GM12864 (cell line): ENCODE measurements at regions not wholly inside any gene's neighbourhood (a gene's known extent, or its start where the extent isn't known, plus 50 kb on each side); places are given as distances from the start of the nearest gene placed in this dataset.

ENCODE experiments used
- DNase-seq: peaks from one replicate; pipeline ENCODE4 v3.0.0-alpha.2; 2011; ENCODE audit warnings: low read depth
- H3K4me3 ChIP-seq: 2 replicates; pipeline ENCODE4 v1.5.1; 2011; ENCODE audit warnings: mild to moderate bottlenecking, low read depth, low read length, control low read depth
- CTCF ChIP-seq: IDR thresholded peaks from 2 replicates; pipeline ENCODE4 v1.5.1; 2011; ENCODE audit warnings: low read depth, mild to moderate bottlenecking, moderate library complexity, low read length, control low read depth, inconsistent platforms; ENCODE audit errors: missing control alignments

- no peak for TF ChIP-seq CTCF
- H3K4me3 ChIP-seq: no peak overlapping the region
- DNase-seq: no peak
These were observed 95.5 kb upstream of the FZD10 start for GRCh38 chr12:130066742-130067141.

GRCh38 chr12:130068741-130069140 lies 93.5 kb upstream of the FZD10 start:
- H3K4me3 ChIP-seq: no peak overlapping the region
- DNase-seq: no peak
- TF ChIP-seq CTCF: no peak

GRCh38 chr12:130070126-130070611 lies 92.1 kb upstream of the FZD10 start:
- H3K4me3 ChIP-seq: no peak overlapping the region
- no peak for DNase-seq
- no peak for TF ChIP-seq CTCF

GRCh38 chr12:130073721-130074120 lies 88.5 kb upstream of the FZD10 start:
- TF ChIP-seq CTCF: no peak
- no peak overlapping the region for H3K4me3 ChIP-seq
- no peak for DNase-seq

- no peak for TF ChIP-seq CTCF
These were observed 87.4 kb upstream of the FZD10 start for GRCh38 chr12:130074661-130075406.

GRCh38 chr12:130075497-130076076 lies 86.7 kb upstream of the FZD10 start:
- H3K4me3 ChIP-seq: no peak overlapping the region
- DNase-seq: no peak
- TF ChIP-seq CTCF: no peak

More at GRCh38 chr12:130074661-130075406, 87.4 kb upstream of the FZD10 start:
- no peak for DNase-seq
- H3K4me3 ChIP-seq: no peak overlapping the region

- no peak overlapping the region for H3K4me3 ChIP-seq
- no peak for DNase-seq
- TF ChIP-seq CTCF: no peak
These were observed 86.1 kb upstream of the FZD10 start for GRCh38 chr12:130076126-130076525.
